ACHN (cell line): ENCODE measurements at regions not wholly inside any gene's neighbourhood (a gene's known extent, or its start where the extent isn't known, plus 50 kb on each side); places are given as distances from the start of the nearest gene placed in this dataset.

Experiments used
- DNase-seq: peaks from one replicate; pipeline ENCODE4 v3.0.0-alpha.2; 2015
- in situ Hi-C: cut with HindIII; loops from 2 replicates; pipeline ENCODE4 v1.10.0; 2017; ENCODE audit warnings: low sequenced_read_pairs, low pct_ligation_motif_present, low pct_unique_long_range_greater_than_20kb

- DNase-seq, result no peak
- in situ Hi-C loops, result no loop called here
These were observed 1103.1 kb downstream of the VRK1 start for GRCh38 chr14:97900196-97900854.

- DNase-seq, result no peak
- in situ Hi-C loops, result no loop called here
These were observed 1105.4 kb downstream of the VRK1 start for GRCh38 chr14:97902630-97903029.

GRCh38 chr14:97903821-97904220 is 1106.6 kb downstream of the VRK1 start:
- in situ Hi-C loops, result no loop called here
- no peak for DNase-seq

GRCh38 chr14:97912217-97912616 is 1115.0 kb downstream of the VRK1 start:
- no peak for DNase-seq
- in situ Hi-C loops, result no loop called here

GRCh38 chr14:97916100-97916499 is 1118.9 kb downstream of the VRK1 start:
- in situ Hi-C loops, result no loop called here
- DNase-seq, result no peak

- in situ Hi-C loops, result no loop called here
- no peak for DNase-seq
These were observed 1119.7 kb downstream of the VRK1 start for GRCh38 chr14:97916669-97917568.

- in situ Hi-C loops, result no loop called here
- no peak for DNase-seq
These were observed 1123.0 kb downstream of the VRK1 start for GRCh38 chr14:97920201-97920600.

GRCh38 chr14:97921296-97921695 is 1124.1 kb downstream of the VRK1 start:
- in situ Hi-C loops, result no loop called here
- no peak for DNase-seq

GRCh38 chr14:97924922-97925613 is 1127.9 kb downstream of the VRK1 start:
- in situ Hi-C loops, result no loop called here
- DNase-seq, result no peak

GRCh38 chr14:97930166-97930565 is 1133.0 kb downstream of the VRK1 start:
- in situ Hi-C loops, result no loop called here
- no peak for DNase-seq

- in situ Hi-C loops, result no loop called here
- no peak for DNase-seq
These were observed 1134.1 kb downstream of the VRK1 start for GRCh38 chr14:97931273-97931672.

GRCh38 chr14:97942921-97943320 is 1145.7 kb downstream of the VRK1 start:
- no peak for DNase-seq
- in situ Hi-C loops, result no loop called here

- no peak for DNase-seq
- in situ Hi-C loops, result no loop called here
These were observed 1146.4 kb downstream of the VRK1 start for GRCh38 chr14:97943619-97944018.

GRCh38 chr14:97944380-97944779 is 1147.2 kb downstream of the VRK1 start:
- in situ Hi-C loops, result no loop called here
- DNase-seq, result no peak

- in situ Hi-C loops, result no loop called here
- DNase-seq, result no peak
These were observed 1148.4 kb downstream of the VRK1 start for GRCh38 chr14:97945631-97946030.

- in situ Hi-C loops, result no loop called here
- no peak for DNase-seq
These were observed 1149.1 kb downstream of the VRK1 start for GRCh38 chr14:97946240-97946639.

- in situ Hi-C loops, result no loop called here
- no peak for DNase-seq
These were observed 1149.5 kb downstream of the VRK1 start for GRCh38 chr14:97946641-97947040.

- no peak for DNase-seq
- in situ Hi-C loops, result no loop called here
These were observed 1151.7 kb downstream of the VRK1 start for GRCh38 chr14:97948841-97949240.

GRCh38 chr14:97956581-97957340 is 1159.6 kb downstream of the VRK1 start:
- in situ Hi-C loops, result no loop called here
- DNase-seq, result no peak
